BLaER1 (cell line): ENCODE measurements at regions not wholly inside any gene's neighbourhood (a gene's known extent, or its start where the extent isn't known, plus 50 kb on each side); places are given as distances from the start of the nearest gene placed in this dataset.

Source experiments
- H3K27ac ChIP-seq: shearing (Covaris generic); formaldehyde crosslinking; 2 replicates; pipeline ENCODE4 v1.8.1; 2022
- H3K27me3 ChIP-seq: shearing (Covaris generic); formaldehyde crosslinking; 2 replicates; pipeline ENCODE4 v1.8.1; 2022
- H3K36me3 ChIP-seq: shearing (Covaris generic); formaldehyde crosslinking; 2 replicates; pipeline ENCODE4 v1.8.1; 2022
- H3K4me1 ChIP-seq: shearing (Covaris generic); formaldehyde crosslinking; 2 replicates; pipeline ENCODE4 v1.8.1; 2022
- H3K4me2 ChIP-seq: shearing (Covaris generic); formaldehyde crosslinking; 2 replicates; pipeline ENCODE4 v1.8.1; 2022
- H3K4me3 ChIP-seq: shearing (Covaris generic); formaldehyde crosslinking; 2 replicates; pipeline ENCODE4 v1.8.1; 2022
- H3K9ac ChIP-seq: shearing (Covaris generic); formaldehyde crosslinking; 2 replicates; pipeline ENCODE4 v1.8.1; 2022
- H3K9me3 ChIP-seq: shearing (Covaris generic); formaldehyde crosslinking; 2 replicates; pipeline ENCODE4 v1.8.1; 2022
- H4K20me1 ChIP-seq: shearing (Covaris generic); formaldehyde crosslinking; 2 replicates; pipeline ENCODE4 v1.8.1; 2022
- Cebpa-rat ChIP-seq: shearing (Covaris generic); IDR thresholded peaks from 2 replicates; pipeline ENCODE4 v1.8.1; 2022

GRCh38 chr12:58087423-58088127 lies 146.2 kb downstream of the ATP23 start:
- Histone ChIP-seq H3K27ac (no peak overlapping the region), H3K9me3 (no peaks in the 10 kb centered on the region), H3K4me1 (no peaks in the 10 kb centered on the region), H4K20me1 (no peaks in the 10 kb centered on the region), H3K27me3 (no peaks in the 10 kb centered on the region), H3K36me3 (no peaks in the 10 kb centered on the region), H3K9ac (no peak overlapping the region), H3K4me2 (no peak overlapping the region), H3K4me3 (no peak overlapping the region)
- no peak for TF ChIP-seq Cebpa-rat

- H3K4me2 ChIP-seq = no peak overlapping the region
- no peak overlapping the region for H3K9ac ChIP-seq
- TF ChIP-seq Cebpa-rat = no peak
- H4K20me1 ChIP-seq = no peaks in the 10 kb centered on the region
- no peaks in the 10 kb centered on the region for H3K9me3 ChIP-seq
- no peaks in the 10 kb centered on the region for H3K27me3 ChIP-seq
- no peaks in the 10 kb centered on the region for H3K36me3 ChIP-seq
- no peak overlapping the region for H3K4me3 ChIP-seq
- no peak overlapping the region for H3K27ac ChIP-seq
- H3K4me1 ChIP-seq = no peaks in the 10 kb centered on the region
Measured at GRCh38 chr12:58089588-58089987, 148.2 kb downstream of the ATP23 start.

DNA sequence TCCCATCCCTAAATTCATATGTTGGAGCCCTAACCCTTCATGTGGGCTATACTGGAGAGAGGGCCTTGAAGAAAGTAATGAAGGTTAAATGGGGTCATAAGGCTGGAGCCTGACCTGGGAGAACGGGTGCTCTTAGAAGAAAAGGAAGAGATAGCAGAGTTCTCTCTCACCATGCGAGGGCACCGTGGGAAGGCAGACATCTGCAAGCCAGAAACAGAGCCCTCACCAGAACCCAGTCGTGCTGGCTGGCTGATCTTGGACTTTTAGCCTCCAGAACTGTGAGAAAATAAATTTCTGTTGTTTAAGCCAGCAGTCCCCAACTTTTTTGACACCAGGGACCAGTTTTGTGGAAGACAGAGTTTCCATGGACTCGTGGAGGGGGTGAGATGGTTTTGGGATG lies 149.3 kb downstream of the ATP23 start:
- Histone ChIP-seq H3K27ac (no peak overlapping the region), H3K4me3 (no peak overlapping the region), H3K9me3 (no peaks in the 10 kb centered on the region), H3K4me2 (no peak overlapping the region), H3K36me3 (no peaks in the 10 kb centered on the region), H3K4me1 (no peaks in the 10 kb centered on the region), H4K20me1 (no peaks in the 10 kb centered on the region), H3K27me3 (no peaks in the 10 kb centered on the region), H3K9ac (no peak overlapping the region)
- TF ChIP-seq Cebpa-rat = no peak

GRCh38 chr12:58095002-58095401 lies 153.6 kb downstream of the ATP23 start:
- no peaks in the 10 kb centered on the region for H3K36me3 ChIP-seq
- no peak overlapping the region for H3K4me3 ChIP-seq
- no peak for TF ChIP-seq Cebpa-rat
- H3K9me3 ChIP-seq = no peaks in the 10 kb centered on the region
- H4K20me1 ChIP-seq = no peaks in the 10 kb centered on the region
- no peak overlapping the region for H3K9ac ChIP-seq
- no peak overlapping the region for H3K4me2 ChIP-seq
- H3K27me3 ChIP-seq = no peaks in the 10 kb centered on the region
- H3K27ac ChIP-seq = no peak overlapping the region
- no peaks in the 10 kb centered on the region for H3K4me1 ChIP-seq

GRCh38 chr12:58097741-58098140 lies 156.4 kb downstream of the ATP23 start:
- H3K9ac ChIP-seq = no peak overlapping the region
- H4K20me1 ChIP-seq = no peaks in the 10 kb centered on the region

GRCh38 chr12:58099476-58099875 lies 158.1 kb downstream of the ATP23 start:
- no peak overlapping the region for H3K9ac ChIP-seq
- no peak overlapping the region for H3K4me2 ChIP-seq
- no peak overlapping the region for H3K4me3 ChIP-seq
- H3K27ac ChIP-seq = no peak overlapping the region
- H3K9me3 ChIP-seq = peaks cover 6% of the 10 kb centered on the region; the same call in 1 of the 2 replicates
- no peak for TF ChIP-seq Cebpa-rat
- H4K20me1 ChIP-seq = no peaks in the 10 kb centered on the region
- H3K4me1 ChIP-seq = no peaks in the 10 kb centered on the region
- H3K27me3 ChIP-seq = no peaks in the 10 kb centered on the region
- no peaks in the 10 kb centered on the region for H3K36me3 ChIP-seq

More at GRCh38 chr12:58097741-58098140, 156.4 kb downstream of the ATP23 start:
- Histone ChIP-seq H3K4me1 (no peaks in the 10 kb centered on the region), H3K9me3 (peaks cover 6% of the 10 kb centered on the region; the same call in 1 of the 2 replicates), H3K27me3 (no peaks in the 10 kb centered on the region), H3K36me3 (no peaks in the 10 kb centered on the region), H3K4me2 (no peak overlapping the region), H3K4me3 (no peak overlapping the region), H3K27ac (no peak overlapping the region)
- TF ChIP-seq Cebpa-rat = no peak

DNA sequence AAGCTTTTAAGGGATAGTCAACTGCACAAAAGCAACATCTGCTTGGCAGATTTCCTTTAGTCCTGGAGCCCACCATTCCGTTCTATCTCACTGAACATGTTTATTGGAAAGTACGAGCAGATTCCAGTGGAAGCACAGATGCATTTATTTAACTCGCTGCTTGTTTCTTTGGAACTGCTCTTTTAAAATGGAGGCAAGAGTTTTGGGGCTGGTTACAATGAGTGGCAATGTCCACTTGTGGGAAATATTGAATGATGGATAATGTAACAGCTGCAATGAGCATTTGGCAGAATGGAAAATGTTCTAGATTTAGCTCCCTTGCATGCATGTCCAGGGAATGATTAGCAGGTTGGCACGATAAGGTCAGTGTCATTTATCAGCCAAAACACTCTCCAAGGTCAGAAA lies 163.0 kb downstream of the ATP23 start:
- Histone ChIP-seq H3K9ac (no peak overlapping the region), H3K4me3 (no peak overlapping the region), H3K9me3 (peaks cover 6% of the 10 kb centered on the region; the same call in 1 of the 2 replicates), H3K27me3 (no peaks in the 10 kb centered on the region), H3K4me1 (no peaks in the 10 kb centered on the region), H3K36me3 (no peaks in the 10 kb centered on the region), H3K27ac (no peak overlapping the region), H4K20me1 (no peaks in the 10 kb centered on the region), H3K4me2 (no peak overlapping the region)
- TF ChIP-seq Cebpa-rat = no peak

GRCh38 chr12:58105225-58106119 lies 164.1 kb downstream of the ATP23 start:
- Histone ChIP-seq H3K4me3 (no peak overlapping the region), H3K27me3 (no peaks in the 10 kb centered on the region), H3K4me2 (no peak overlapping the region), H4K20me1 (no peaks in the 10 kb centered on the region), H3K27ac (no peak overlapping the region), H3K9ac (no peak overlapping the region), H3K36me3 (no peaks in the 10 kb centered on the region), H3K4me1 (no peaks in the 10 kb centered on the region), H3K9me3 (peaks cover 6% of the 10 kb centered on the region; the same call in 1 of the 2 replicates)
- TF ChIP-seq Cebpa-rat = no peak

DNA sequence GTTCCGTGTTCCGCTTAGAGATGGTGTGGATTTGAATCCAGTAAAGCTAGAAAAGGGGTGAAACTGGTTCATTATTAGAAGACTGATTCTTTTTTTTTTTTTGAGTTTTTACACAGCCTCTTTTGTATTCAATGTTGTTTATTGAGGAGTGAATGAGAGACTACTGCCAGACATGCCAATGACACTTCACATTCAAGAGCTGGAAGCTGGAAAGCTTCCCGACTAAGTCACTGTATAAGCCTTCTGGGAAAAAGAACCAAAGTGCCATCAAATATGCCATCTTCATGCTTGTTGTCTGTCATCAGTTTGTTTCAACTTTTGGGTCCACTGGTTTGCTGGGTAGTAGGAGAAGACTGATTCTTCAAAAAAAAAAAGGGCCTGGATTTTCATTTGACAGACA lies 164.8 kb downstream of the ATP23 start:
- no peak overlapping the region for H3K4me2 ChIP-seq
- H4K20me1 ChIP-seq = no peaks in the 10 kb centered on the region
- H3K9ac ChIP-seq = no peak overlapping the region
- H3K27me3 ChIP-seq = no peaks in the 10 kb centered on the region
- H3K4me3 ChIP-seq = no peak overlapping the region
- no peaks in the 10 kb centered on the region for H3K4me1 ChIP-seq
- no peaks in the 10 kb centered on the region for H3K36me3 ChIP-seq
- no peak overlapping the region for H3K27ac ChIP-seq
- peaks cover 6% of the 10 kb centered on the region; the same call in 1 of the 2 replicates for H3K9me3 ChIP-seq
- no peak for TF ChIP-seq Cebpa-rat

GRCh38 chr12:58117201-58117600 lies 175.8 kb downstream of the ATP23 start:
- Histone ChIP-seq H3K4me3 (no peak overlapping the region), H3K36me3 (no peaks in the 10 kb centered on the region), H3K4me2 (no peak overlapping the region), H3K4me1 (peaks cover 5% of the 10 kb centered on the region; the same call in 1 of the 2 replicates), H3K27ac (no peak overlapping the region), H3K9me3 (no peaks in the 10 kb centered on the region; the same call in none of the 2 replicates), H3K27me3 (no peaks in the 10 kb centered on the region), H3K9ac (no peak overlapping the region), H4K20me1 (no peaks in the 10 kb centered on the region)
- TF ChIP-seq Cebpa-rat = no peak
